Nephron progenitor cell (in vitro differentiated cells): ENCODE measurements at regions not wholly inside any gene's neighbourhood (a gene's known extent, or its start where the extent isn't known, plus 50 kb on each side); places are given as distances from the start of the nearest gene placed in this dataset.
"Not testable (repeated sequence)": the region's sequence is repeated elsewhere in the genome, so short reads cannot be mapped to it uniquely, and the experiment has no call there.

Experiments used
- DNase-seq: peaks from one replicate; pipeline ENCODE4 v3.0.0; 2021
- H3K27ac Mint-ChIP-seq: 2 replicates; pipeline ENCODE4 v1.8.0; 2021; ENCODE audit warnings: mild to moderate bottlenecking, moderate library complexity, mixed read lengths
- H3K27me3 Mint-ChIP-seq: 2 replicates; pipeline ENCODE4 v1.8.0; 2021; ENCODE audit warnings: mild to moderate bottlenecking, low read depth, mixed read lengths; ENCODE audit not compliant: poor library complexity
- H3K36me3 Mint-ChIP-seq: 2 replicates; pipeline ENCODE4 v1.8.0; 2021; ENCODE audit warnings: low read depth, mixed read lengths
- H3K4me1 Mint-ChIP-seq: 2 replicates; pipeline ENCODE4 v1.8.0; 2021; ENCODE audit warnings: mixed read lengths
- H3K4me3 Mint-ChIP-seq: 2 replicates; pipeline ENCODE4 v1.8.0; 2021; ENCODE audit warnings: mild to moderate bottlenecking, moderate library complexity, mixed read lengths
- H3K9me3 Mint-ChIP-seq: 2 replicates; pipeline ENCODE4 v1.8.0; 2021; ENCODE audit warnings: mild to moderate bottlenecking, moderate library complexity, mixed read lengths
- CTCF ChIP-seq: fragments of 200-600 bp; sonication (generic); IDR thresholded peaks from 2 replicates; pipeline ENCODE4 v1.5.0; 2021; ENCODE audit warnings: antibody characterized with exemption

- Mint-ChIP-seq H3K36me3 (no peaks in the 10 kb centered on the region), H3K27me3 (no peaks in the 10 kb centered on the region), H3K4me1 (no peaks in the 10 kb centered on the region), H3K4me3 (no peak overlapping the region), H3K9me3 (no peaks in the 10 kb centered on the region), H3K27ac (no peak overlapping the region)
- no peak for DNase-seq
- TF ChIP-seq CTCF, result no peak
Measured at GRCh38 chr16:58866935-58867334, 132.8 kb upstream of the GOT2 start.

GRCh38 chr16:58863761-58864160 lies 129.6 kb upstream of the GOT2 start:
- no peak overlapping the region for H3K4me3 Mint-ChIP-seq
- H3K36me3 Mint-ChIP-seq, result no peaks in the 10 kb centered on the region
- no peak for DNase-seq
- no peak overlapping the region for H3K27ac Mint-ChIP-seq
- H3K9me3 Mint-ChIP-seq, result no peaks in the 10 kb centered on the region
- no peak for TF ChIP-seq CTCF
- no peaks in the 10 kb centered on the region for H3K27me3 Mint-ChIP-seq
- no peaks in the 10 kb centered on the region for H3K4me1 Mint-ChIP-seq

- no peak for TF ChIP-seq CTCF
- Mint-ChIP-seq H3K4me1 (no peaks in the 10 kb centered on the region), H3K4me3 (no peak overlapping the region), H3K9me3 (no peaks in the 10 kb centered on the region), H3K27me3 (no peaks in the 10 kb centered on the region), H3K36me3 (no peaks in the 10 kb centered on the region), H3K27ac (no peak overlapping the region)
- no peak for DNase-seq
Measured at GRCh38 chr16:58863042-58863441, 128.9 kb upstream of the GOT2 start.

- no peaks in the 10 kb centered on the region for H3K27me3 Mint-ChIP-seq
Measured at GRCh38 chr16:58862334-58863021, 128.4 kb upstream of the GOT2 start.

GRCh38 chr16:58859958-58860669 lies 126.0 kb upstream of the GOT2 start:
- Mint-ChIP-seq H3K4me1 (peaks cover 5% of the 10 kb centered on the region), H3K9me3 (no peaks in the 10 kb centered on the region), H3K36me3 (no peaks in the 10 kb centered on the region), H3K4me3 (no peak overlapping the region), H3K27ac (no peak overlapping the region), H3K27me3 (no peaks in the 10 kb centered on the region)
- TF ChIP-seq CTCF, result no peak
- no peak for DNase-seq

More at GRCh38 chr16:58862334-58863021, 128.4 kb upstream of the GOT2 start:
- H3K9me3 Mint-ChIP-seq, result no peaks in the 10 kb centered on the region
- no peak for DNase-seq
- no peaks in the 10 kb centered on the region for H3K4me1 Mint-ChIP-seq
- H3K4me3 Mint-ChIP-seq, result no peak overlapping the region
- TF ChIP-seq CTCF, result no peak
- H3K27ac Mint-ChIP-seq, result no peak overlapping the region
- no peaks in the 10 kb centered on the region for H3K36me3 Mint-ChIP-seq

- H3K9me3 Mint-ChIP-seq, H3K27me3 Mint-ChIP-seq, H3K27ac Mint-ChIP-seq, H3K4me3 Mint-ChIP-seq, DNase-seq, H3K36me3 Mint-ChIP-seq: not testable (repeated sequence)
- H3K4me1 Mint-ChIP-seq, result peaks cover 12% of the 10 kb centered on the region
Measured at GRCh38 chr16:58858577-58858976, 124.5 kb upstream of the GOT2 start.
